RPMI7951 (cell line): ENCODE measurements at regions not wholly inside any gene's neighbourhood (a gene's known extent, or its start where the extent isn't known, plus 50 kb on each side); places are given as distances from the start of the nearest gene placed in this dataset.
A peak's percentile ranks its signal among the peaks of the same experiment; 100 is the strongest.

ENCODE experiments used
- DNase-seq: peaks from one replicate; pipeline ENCODE4 v3.0.0-alpha.2; 2012; ENCODE audit warnings: low read depth

DNA sequence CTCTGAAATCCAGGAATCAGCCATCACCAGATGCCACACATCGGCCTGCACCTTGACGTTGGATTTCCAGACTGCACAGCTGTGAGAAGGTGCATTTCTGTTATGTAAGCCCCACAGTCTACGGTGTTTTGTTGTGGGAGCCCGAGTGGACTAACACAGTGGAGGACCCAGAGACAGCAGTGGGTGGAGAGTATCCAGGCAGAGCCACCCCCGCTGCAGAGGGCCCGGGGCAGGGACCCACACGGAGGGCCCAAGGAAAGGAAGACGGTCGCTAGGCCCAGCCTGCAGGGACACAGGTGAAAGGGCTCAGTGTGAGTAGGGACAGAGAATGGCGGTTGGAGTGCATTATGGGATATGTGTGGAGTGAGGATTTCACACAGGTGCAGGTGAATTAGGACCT is 288.3 kb upstream of the AJAP1 start:
- DNase-seq = no peak

DNA sequence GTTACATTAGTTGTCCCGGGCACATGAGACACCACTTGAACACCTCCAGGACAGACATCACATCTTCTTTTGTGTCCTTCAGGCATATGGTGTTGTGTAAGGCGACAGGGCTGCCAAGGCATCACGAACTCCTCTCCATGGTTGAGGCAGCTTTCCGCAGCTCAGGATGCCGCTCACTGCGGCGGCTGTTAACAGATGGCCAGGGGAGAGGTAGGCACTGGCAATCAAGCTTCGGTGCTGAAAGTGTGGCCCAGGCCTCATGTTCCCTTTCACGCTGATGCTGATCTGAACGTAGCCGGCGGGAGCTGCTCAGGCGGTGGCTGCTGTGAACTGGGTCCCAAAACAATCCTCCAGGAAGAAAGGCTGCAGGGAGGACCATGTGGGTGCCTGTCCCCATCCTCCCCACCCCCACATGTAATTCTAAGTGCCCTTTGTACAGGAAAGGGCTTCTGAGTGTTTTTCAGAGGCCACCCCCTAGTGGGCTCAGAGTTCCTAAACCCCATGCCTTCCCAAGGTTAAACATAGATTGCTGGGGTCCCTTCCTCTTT is 287.1 kb upstream of the AJAP1 start:
- DNase-seq = no peak

DNA sequence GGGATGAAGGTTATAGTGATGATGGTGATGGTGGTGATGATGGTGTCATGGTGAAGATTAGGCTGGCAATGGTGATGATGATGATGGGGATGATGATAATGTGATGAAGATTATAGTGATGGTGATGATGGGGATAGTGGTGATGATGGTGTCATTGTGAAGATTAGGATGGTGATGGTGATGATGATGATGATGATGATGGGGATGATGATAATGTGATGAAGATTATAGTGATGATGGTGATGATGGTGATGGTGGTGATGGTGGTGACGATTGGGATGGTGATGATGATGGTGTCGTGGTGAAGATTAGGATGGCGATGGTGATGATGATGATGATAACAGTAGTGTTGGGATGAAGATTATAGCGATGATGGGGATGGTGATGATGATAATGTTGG is 285.1 kb upstream of the AJAP1 start:
- no peak for DNase-seq

DNA sequence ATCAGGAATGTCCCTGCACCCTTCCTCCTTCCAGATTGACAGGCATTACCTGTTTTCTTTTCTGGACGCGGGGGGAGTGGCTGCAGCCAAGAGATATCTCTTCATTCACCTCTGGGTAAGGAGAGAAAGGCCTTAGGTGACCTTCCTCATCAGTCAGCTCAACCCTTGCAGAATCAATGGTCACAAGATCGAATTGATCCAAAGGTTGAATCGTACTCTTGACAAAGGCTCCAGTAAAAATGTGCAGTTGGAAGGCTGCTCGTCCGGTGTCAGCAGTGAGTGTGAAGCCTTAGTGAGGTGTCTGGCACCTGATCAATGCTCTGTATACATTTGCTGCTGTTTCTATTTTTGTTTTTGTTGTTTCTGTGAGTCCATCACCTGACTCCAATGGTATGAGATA is 282.6 kb upstream of the AJAP1 start:
- DNase-seq = no peak

DNA sequence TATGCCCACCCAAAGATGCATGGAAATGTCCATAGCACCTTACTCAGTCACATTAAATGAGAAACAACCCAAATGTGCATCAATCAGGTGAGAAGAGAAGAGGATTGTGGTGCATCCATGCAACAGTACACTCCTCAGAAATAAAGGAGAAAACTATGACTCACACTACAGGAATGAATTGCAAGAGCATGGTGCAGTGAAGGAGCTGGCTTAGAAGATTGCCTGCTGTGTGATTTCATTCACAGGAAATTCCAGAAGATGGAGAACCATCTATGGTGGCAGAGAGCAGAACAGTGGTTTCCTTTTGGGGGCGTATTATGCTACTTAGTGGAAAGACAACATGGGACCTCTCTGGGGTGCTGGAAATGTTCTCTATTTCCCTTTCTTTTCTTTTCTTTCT is 278.6 kb upstream of the AJAP1 start:
- peak; percentile 65 for DNase-seq

DNA sequence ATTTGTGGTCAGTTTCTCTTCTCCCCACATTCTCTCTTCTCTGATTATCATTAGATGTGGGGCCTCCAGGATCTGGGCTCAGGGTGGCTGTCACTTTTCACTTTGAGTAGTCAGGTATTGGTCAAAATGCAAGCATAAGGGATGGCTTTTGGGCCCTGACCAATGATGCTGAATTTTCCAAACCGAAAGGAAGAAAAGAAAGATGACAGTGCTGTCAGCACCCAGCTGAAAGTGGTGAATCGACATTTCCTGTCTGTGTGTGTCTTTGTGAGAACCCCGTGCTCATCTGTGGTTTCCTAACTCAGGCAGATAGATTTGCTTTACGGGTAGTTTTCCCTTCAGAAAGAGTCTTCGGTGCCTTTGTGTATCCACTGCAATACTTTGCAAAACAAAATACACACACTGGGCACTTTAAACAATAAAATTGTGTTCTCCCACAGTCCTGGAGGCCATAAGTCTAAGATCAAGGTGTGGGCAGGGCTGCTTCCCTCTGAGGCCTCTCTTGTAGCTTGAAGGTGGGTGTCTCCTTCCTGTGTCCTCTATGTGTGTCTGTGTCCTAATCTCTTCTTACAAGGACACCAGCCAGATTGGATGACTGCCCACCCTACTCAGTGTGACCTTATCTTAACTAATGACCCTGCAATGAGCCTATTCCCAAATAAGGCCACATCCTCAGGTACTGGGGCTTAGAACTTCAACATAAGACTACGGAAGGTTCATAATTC is 274.8 kb upstream of the AJAP1 start:
- peak; percentile 41 for DNase-seq

DNA sequence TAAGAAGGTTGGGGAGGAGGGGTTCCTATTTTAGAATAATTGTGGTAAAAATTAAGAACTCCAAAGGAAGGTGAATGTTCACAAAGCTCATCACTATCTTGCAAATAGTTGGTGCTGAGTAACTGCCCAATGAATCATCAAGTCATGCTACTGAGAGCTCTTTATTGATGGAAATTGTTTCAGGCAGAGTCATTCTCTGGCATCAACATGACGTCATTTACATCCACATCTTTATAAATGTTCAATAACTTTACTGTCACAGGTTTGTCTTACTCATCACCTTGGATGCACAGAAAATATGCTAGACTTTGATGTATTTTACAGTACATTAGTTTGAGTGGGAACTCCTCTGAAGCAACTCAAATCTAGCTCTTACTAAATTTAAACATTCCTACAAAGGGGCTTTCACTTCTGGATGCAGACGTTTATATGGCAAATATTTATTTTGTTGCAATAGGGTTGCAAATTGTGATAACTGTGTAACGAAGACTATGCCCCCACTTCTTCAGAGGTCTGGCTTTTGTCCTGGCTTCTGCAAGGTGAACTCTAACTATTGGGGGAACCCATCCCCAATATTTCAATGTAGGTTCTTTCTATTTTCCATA is 273.7 kb upstream of the AJAP1 start:
- DNase-seq = peak; percentile 75

DNA sequence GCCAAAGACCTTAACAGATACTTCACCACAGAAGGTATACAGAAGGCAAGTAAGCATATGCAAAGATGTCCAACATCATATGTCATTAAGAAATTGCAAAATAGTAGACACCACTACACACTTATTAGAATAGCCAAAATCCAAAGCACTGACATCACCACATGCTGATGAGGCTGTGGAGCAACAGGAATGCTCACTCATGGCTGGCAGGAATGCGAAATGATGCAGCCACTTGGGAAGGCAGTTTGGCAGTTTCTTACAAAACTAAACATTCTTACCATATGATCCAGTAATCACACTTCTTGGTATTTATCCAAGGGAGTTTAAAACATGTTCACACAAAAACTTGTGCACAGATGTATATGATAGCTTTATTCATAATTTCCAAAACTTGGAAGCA is 261.2 kb upstream of the AJAP1 start:
- no peak for DNase-seq

DNA sequence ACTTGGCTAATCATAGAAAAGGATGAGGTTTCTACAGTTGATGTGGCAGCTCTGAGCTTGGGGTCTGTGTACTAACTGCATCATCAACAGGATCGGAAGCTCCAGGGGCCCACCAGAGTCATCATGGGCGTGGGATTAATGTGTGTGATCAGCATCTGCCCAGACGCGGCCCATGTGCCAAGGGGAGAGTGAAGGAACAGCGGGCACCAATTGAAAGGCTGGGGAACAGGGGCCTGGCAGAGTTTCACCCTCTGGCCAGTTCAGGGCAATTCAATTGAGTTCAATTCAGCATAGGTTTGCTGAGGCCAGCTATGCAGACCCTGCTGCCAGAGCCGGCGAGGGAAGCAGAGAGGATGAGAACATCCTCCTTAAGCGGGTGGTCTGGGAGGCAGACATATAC is 260.0 kb upstream of the AJAP1 start:
- no peak for DNase-seq

DNA sequence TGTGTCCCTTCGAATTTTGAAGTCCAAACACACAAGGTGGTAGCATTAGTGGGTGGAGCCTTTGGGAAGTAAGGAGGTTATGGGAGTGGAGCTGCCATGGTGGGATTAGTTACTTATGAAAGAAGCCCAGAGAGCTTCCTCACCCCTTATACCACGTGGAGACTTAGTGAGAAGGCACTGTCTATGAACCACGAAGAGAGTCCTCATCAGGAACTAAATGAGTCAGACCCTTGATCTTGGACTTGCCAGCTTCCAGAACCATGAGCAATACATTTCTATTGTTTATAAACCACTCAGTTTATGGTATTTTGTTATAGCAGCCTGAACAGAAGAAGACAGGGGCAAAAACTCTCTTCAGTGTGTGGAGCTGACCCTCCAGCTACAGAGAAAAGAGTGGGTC is 259.3 kb upstream of the AJAP1 start:
- DNase-seq = no peak

DNA sequence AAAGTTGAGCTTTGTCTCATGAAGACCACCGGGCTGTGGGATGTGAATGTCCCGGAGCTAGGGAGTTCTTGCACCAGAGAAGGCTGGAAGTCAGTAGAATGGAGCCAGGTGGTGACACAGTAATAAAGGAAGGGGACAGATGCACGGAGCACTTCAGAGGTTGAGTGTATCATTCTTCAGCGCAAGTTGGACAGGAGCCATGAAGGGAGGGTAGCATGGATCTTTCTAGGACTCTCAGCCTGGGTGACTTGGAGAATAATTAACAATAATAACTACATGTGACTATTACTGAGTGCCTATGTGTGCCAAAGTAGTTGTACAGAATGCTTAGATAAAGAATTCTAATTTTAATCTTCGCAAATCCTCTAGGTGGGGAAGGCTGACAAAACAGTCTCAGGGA is 258.7 kb upstream of the AJAP1 start:
- no peak for DNase-seq

DNA sequence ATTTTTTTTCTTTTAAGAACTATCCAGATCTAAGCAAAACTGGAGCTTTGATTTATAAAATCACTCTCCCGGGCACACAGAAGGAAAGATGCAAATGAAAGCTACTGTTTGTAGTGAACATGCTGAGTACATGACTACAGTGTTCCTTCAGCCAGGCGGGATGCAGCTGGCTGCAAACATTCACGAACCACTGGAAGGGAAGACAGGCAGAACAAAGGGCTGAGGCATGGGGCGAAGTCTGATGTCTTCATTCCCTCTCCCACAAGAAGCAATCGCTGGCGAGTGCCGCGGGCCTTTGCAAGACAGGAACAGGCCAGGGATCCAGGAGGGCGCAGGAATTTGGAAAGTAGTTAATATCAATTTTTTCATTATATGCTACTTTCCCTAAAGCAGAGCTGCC is 257.9 kb upstream of the AJAP1 start:
- DNase-seq = no peak

DNA sequence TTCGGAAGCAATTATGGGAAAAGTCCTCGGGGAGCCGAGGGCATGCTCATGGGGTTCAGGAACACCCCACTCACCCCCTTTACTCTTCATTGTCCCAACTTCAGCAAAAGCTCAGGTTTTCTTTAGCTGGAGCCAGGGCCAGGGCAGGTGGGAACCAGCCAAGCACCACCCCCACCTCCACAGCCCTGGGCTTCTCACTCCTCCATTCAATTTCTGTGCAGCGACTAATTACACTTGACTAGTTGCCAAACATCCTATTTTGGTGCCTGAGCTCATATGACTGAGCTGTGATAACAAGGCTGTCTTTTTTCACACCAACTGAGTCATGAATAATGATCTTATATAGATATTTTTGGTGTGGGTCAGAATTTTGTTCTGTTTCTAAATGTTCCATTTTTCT is 257.2 kb upstream of the AJAP1 start:
- no peak for DNase-seq

DNA sequence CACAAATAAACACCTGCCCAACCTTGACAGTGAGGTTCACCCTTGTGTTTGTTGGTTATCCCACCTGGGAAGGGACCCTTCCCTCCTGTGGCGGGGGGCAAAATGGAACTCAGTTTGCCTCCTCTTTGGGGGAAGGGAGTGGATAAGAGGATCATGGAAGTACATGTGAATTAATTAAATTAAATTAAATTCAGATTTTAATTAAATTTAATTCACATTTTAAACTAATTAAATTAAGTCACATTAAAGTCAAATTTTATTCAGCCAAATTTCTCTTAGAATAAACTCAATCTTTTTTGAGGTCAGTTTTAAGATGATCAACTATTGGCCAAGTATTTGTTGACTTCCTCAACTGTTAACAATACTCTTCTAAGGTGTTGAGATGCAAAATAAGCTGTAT is 252.4 kb upstream of the AJAP1 start:
- no peak for DNase-seq

DNA sequence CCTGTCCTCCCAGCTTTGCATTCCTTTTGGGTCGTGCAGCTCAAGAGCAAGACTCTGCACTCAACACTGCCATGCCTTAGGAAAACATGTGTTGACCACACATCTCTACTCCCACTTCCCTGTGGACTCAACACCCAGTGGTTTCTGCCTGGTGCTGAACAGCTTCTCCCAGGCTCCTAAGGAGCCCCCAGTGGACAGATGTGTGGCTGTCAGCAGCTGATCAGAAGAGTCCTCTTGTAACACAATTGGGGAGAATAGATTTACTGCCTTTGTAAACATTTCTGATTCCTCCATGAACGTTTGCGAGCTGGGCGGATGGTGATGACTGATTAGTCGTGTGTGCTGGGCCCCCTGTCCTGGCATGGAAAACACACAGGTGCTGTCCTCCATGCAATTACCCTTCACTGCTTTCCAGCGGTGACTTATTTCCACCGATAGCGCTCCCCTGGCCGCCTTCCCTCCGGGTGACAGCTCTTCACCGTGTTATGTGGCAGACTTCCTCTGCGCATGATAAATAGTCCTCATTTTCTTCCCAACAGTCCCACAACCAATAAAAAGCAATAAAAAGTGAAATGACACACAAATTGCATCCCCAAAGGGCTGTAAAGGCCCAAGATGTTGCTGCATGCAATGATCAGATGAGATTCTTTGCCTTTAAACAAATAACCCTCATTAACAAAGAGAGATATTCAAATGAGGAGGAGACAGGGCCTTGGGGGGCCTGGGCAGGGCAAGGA is 249.4 kb upstream of the AJAP1 start:
- DNase-seq = no peak

DNA sequence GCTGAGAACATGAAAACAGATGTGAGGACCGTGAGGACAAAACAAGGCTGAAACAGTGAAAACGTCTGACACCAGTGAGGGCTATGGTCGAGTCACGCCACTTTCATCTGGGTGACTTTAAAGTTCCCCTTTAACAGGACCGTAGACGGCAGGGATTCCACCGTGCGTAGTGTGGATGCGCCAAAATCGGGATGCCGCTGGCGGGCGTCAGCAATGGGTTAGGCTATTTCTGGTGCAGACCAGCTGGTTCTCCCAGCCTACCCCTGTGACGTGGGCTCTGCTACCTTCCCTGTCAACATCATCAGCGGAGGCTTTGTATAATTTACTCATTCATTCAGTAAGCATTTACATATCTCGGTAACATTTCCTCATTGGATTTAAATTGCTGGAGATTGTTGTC is 246.6 kb upstream of the AJAP1 start:
- no peak for DNase-seq

DNA sequence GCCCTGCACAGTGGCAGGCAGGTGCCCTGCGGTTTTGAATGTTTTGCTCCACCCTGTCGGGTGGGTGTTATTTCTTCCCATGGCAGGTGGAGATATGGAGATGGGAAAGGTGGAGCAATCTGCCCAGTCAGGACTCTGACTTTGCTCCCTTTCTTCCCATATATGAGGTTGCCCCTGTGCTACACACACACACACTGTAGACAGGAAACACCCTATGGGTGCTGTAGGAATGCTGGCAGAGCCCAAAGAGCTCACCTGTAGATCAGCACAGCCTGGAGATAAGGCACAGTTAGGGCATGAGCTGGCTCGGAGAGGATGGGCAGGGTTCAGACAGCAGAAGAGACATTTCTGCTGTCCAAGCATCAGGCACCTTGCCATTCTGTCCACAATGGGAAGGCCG is 246.0 kb upstream of the AJAP1 start:
- no peak for DNase-seq

DNA sequence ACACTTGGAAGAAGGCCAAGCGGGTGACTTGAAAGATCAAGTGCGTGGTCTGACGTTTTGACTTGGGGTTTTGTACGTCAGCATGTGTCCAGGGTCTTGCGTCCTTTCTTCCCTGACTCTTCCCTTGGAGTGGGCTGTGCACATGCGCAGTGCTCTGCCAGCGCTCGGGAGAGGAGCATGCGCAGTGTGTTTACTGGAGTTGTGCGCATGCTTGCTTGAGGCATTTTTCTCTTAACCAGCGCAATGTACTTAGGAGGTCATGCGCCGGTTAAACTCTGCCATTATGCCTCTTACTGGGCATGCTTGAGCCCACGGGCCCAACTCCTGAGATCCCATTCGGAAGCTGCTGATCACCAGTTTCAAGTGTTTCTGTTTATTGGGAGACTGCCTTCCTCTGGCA is 242.5 kb upstream of the AJAP1 start:
- DNase-seq = no peak

DNA sequence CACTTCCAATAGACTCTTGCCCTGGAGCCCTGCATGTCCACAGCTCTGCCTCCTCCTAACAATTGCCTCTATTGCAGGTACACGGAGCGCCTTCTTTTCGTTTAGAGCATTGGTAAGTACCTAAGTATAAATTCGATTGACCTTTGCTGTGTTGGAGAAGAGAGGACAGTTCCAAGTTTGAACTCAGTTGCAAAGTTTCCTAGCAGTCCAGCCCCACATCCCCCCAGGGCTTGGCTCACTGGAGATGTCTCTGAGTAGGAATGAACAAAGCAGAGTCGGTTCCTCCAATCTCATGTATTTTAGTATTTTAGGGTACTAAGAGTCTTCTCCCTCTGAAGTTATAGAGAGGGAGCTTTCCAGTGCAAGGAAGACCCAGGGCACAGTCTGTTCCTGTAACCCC is 238.9 kb upstream of the AJAP1 start:
- no peak for DNase-seq

DNA sequence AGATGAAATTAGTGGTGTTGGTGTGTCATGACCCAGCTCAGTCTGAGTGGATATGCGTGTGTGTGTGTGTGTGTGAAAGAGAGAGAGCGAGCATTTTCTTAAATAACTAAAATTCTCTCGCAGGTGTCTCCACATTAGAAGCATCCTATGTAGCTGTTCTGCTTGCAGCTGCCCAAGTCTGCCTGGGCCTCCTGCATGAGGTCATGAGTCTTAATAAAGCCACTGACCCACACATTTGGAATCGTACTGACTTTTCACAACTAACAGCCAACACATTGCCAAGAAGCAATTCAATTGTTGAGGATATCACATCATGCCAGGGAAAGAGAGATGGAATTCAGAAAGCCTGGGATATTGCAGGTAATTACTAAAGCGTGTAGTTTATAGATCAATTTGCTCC is 238.2 kb upstream of the AJAP1 start:
- no peak for DNase-seq

DNA sequence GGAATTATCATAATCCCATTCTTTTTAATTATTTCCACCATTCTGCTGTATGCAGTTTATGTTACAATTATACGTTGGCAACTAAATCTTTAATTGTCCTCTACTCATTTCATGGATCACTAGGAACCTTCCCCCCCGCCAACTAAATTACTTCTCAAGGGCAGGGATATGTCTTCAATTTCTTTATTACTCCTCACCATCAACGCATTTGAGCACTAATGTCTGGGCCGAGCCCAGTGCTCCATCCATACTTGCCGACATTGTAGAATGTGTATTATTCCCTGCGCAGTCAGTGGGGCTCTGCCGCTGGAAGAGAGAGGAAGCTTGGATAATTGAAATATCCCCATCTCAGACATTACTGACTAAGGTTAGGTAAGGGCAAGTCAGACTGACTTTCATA is 236.4 kb upstream of the AJAP1 start:
- DNase-seq = no peak

DNA sequence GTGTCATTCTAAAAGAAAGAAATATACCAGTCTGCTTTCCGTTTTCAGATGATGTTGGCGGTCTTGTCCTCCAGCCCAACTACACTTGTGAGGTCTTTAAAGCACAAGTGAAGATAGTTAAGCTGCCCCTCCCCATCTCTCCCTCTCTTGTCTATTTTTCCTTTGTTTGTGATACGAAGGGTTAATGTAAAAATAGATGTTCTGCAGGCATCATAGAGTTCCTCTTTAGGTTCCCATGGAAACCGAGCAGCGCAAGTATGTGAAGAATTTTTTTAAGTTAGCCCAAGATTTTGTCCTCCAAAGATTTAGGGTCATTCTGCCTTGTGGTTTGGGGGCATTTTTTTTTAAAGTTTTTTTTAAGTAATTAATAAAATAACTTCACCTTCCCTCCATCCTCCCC is 232.4 kb upstream of the AJAP1 start:
- no peak for DNase-seq
